ENCODE measurements at regions not wholly inside any gene's neighbourhood (a gene's known extent, or its start where the extent isn't known, plus 50 kb on each side); places are given as distances from the start of the nearest gene placed in this dataset.

DNA sequence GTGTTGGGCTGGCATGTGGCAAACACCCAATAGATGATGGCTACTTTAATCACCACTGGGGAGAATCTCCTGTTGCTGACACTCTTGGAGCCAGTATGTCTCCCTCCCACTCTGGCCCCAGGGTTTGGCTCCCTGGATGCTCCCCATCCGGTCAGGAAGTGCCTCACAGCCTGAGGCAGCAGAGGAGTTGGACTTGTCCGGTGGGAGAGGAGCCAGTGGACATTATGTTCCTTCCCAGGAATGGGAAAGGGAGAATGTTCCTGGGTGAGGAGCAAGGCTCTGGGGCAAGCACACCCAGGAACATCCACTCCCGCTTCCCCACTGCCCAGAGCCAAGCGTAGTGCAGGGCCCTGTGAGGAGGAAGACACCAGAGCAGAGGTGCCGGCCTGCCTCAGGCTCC, 84.6 kb upstream of the NAV2 start:
- no peak overlapping the region for H3K4me3 ChIP-seq
- no peaks in the 10 kb centered on the region for H3K27me3 ChIP-seq
- H3K27ac ChIP-seq: peak overlapping the region in 3 of 4 donors; percentile 61 to 75 (median 68)
- TF ChIP-seq EP300 (IDR thresholded peaks at IDR 0.05) (peak; percentile 60), POLR2A (IDR thresholded peaks at IDR 0.05) (no peak), POLR2AphosphoS5 (IDR thresholded peaks at IDR 0.05) (peak; percentile 96)
- TF ChIP-seq, protein P1, sequence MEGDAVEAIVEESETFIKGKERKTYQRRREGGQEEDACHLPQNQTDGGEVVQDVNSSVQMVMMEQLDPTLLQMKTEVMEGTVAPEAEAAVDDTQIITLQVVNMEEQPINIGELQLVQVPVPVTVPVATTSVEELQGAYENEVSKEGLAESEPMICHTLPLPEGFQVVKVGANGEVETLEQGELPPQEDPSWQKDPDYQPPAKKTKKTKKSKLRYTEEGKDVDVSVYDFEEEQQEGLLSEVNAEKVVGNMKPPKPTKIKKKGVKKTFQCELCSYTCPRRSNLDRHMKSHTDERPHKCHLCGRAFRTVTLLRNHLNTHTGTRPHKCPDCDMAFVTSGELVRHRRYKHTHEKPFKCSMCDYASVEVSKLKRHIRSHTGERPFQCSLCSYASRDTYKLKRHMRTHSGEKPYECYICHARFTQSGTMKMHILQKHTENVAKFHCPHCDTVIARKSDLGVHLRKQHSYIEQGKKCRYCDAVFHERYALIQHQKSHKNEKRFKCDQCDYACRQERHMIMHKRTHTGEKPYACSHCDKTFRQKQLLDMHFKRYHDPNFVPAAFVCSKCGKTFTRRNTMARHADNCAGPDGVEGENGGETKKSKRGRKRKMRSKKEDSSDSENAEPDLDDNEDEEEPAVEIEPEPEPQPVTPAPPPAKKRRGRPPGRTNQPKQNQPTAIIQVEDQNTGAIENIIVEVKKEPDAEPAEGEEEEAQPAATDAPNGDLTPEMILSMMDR (IDR thresholded peaks at IDR 0.05): peak in 2 of 4 experiments; percentile 36 to 47
- WGBS, 2 donors (ENCODE audit: low coverage in 1 of 2): 36% methylated on average over 2 of the region's 5 CpGs; no CpG with 5 or more reads in 1 of the 2 donors
- no peaks in the 10 kb centered on the region for H3K9me3 ChIP-seq
- ATAC-seq: peak; percentile 97
- no peaks in the 10 kb centered on the region for H3K36me3 ChIP-seq
- H3K4me1 ChIP-seq: peaks cover 3 to 36% (median 10%) of the 10 kb centered on the region in 3 donors

DNA sequence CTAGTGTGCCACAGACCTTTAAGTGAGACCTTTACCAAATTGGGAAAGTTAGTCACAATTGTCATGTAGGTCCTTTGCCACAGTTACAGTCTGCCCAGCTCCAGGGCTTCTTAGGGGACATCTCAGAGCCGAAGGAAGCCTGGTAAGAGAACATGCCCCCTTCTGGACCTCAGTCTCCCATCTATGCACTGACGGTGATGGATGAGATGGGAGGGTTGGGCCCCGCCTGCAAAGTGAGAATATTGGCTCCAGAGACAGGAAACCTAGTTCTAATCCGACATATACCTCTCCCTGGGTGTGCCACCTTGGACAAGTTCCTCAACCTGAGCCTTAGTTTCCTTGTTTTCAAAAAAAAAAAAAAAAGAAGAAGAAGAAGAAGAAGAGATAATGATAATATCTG, 85.1 kb upstream of the NAV2 start:
- H3K27ac ChIP-seq: peak overlapping the region in 3 of 4 donors; percentile 61 to 75 (median 68)
- no peaks in the 10 kb centered on the region for H3K36me3 ChIP-seq
- peaks cover 3 to 31% (median 10%) of the 10 kb centered on the region in 3 donors for H3K4me1 ChIP-seq
- ATAC-seq: no peak
- TF ChIP-seq POLR2AphosphoS5 (IDR thresholded peaks at IDR 0.05): no peak
- no peaks in the 10 kb centered on the region for H3K9me3 ChIP-seq
- 71% methylated on average over 4 of the region's 4 CpGs; no CpG with 5 or more reads in 1 of the 2 donors for WGBS, 2 donors (ENCODE audit: low coverage in 1 of 2)
- H3K4me3 ChIP-seq: no peak overlapping the region
- H3K27me3 ChIP-seq: no peaks in the 10 kb centered on the region

DNA sequence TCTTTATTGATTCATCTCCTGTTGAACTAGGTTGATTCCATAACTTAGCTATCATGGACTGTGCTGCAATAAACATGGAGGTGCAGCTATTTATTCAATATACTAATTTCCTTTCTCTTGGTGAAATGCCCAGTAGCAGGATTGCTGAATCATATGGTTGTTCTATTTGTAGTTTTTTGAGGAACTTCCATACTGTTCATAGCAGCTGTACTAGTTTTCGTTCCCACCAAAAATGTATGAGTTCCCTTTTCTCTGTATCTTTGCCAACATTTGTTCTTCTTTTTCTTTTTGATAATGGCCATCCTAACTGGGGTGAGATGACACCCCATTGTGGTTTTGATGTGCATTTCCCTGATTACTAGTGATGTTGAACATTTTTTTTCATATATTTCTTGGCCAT, 87.2 kb upstream of the NAV2 start:
- TF ChIP-seq, protein P1 (IDR thresholded peaks at IDR 0.05): no peak
- no peak for TF ChIP-seq POLR2AphosphoS5 (IDR thresholded peaks at IDR 0.05)
- TF ChIP-seq POLR2A (IDR thresholded peaks at IDR 0.05): no peak
- TF ChIP-seq EP300 (IDR thresholded peaks at IDR 0.05): no peak
- no peak for ATAC-seq
- Histone ChIP-seq H3K4me3 (no peak overlapping the region), H3K4me1 (peaks cover 3 to 20% (median 10%) of the 10 kb centered on the region in 3 donors), H3K36me3 (no peaks in the 10 kb centered on the region), H3K9me3 (no peaks in the 10 kb centered on the region), H3K27me3 (no peaks in the 10 kb centered on the region), H3K27ac (no peak overlapping the region)
- 67 to 90% methylated on average over 1 of the region's 1 CpG for WGBS, 2 donors (ENCODE audit: low coverage in 1 of 2)

DNA sequence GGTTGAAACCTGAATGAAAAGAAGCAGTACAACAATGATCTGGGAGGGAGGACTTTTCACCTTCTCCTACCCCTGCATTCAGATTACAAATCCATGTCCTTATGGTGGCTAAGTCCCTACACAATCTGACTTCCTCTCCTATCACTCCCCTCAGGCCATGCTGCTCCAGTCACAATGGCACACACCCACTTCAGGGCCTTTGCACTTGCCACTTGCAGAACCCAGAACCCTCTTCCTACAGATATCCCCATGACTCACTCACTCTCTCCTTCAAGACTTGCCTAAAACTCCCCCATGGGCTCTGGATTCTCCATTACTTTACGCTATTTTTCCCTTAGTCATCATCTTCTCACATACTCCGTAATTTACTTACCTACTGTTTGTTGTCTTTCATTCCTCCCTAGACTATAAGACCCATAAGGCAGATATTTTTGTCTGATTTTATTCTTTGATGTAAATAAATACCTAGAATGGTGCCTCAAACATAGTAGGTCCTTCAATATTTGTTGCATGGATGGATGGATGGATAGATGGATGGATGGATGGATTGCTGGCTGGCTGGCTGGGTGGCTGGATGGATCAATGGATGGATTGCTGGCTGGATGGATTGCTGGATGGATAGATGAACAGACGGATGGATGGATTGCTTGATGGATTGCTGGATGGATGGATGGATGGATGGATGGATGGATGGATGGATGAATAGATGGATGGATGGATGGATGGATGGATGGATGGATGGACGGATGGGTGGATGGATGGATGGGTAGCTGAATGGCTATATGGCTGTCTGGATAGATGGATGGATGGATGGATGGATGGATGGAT, 94.7 kb upstream of the NAV2 start:
- no peak overlapping the region for H3K27ac ChIP-seq
- H3K4me3 ChIP-seq: no peak overlapping the region
- H3K4me1 ChIP-seq: peaks cover 6 to 20% (median 7%) of the 10 kb centered on the region in 3 donors
- WGBS, 2 donors (ENCODE audit: low coverage in 1 of 2): 71 to 73% methylated on average over 4 of the region's 4 CpGs
- no peaks in the 10 kb centered on the region for H3K36me3 ChIP-seq
- no peaks in the 10 kb centered on the region for H3K9me3 ChIP-seq
- no peaks in the 10 kb centered on the region for H3K27me3 ChIP-seq
- ATAC-seq: no peak
- TF ChIP-seq, protein P1 (IDR thresholded peaks at IDR 0.05): no peak
- TF ChIP-seq POLR2A (IDR thresholded peaks at IDR 0.05) (no peak), POLR2AphosphoS5 (IDR thresholded peaks at IDR 0.05) (no peak), EP300 (IDR thresholded peaks at IDR 0.05) (no peak)

- no peaks in the 10 kb centered on the region for H3K36me3 ChIP-seq
- no peaks in the 10 kb centered on the region for H3K27me3 ChIP-seq
- H3K27ac ChIP-seq: peak overlapping the region; percentile 63 to 74 (median 71)
- peaks cover 6 to 20% (median 7%) of the 10 kb centered on the region in 3 donors for H3K4me1 ChIP-seq
- TF ChIP-seq EP300 (IDR thresholded peaks at IDR 0.05): no peak
- peak; percentile 14 for ATAC-seq
- H3K9me3 ChIP-seq: no peaks in the 10 kb centered on the region
- whole genome bisulfite sequencing, 2 donors (ENCODE audit: low coverage in 1 of 2): 53 to 64% methylated on average over 10 to 11 of the region's 11 CpGs
- no peak overlapping the region for H3K4me3 ChIP-seq
These were observed 97.1 kb upstream of the NAV2 start for GRCh38 chr11:19615341-19616183.

Data from gastroesophageal sphincter (tissue), 4 donors.